DOHH2 (cell line): ENCODE measurements at regions not wholly inside any gene's neighbourhood (a gene's known extent, or its start where the extent isn't known, plus 50 kb on each side); places are given as distances from the start of the nearest gene placed in this dataset.

Source experiments
- H3F3A ChIP-seq: fragments of 200-600 bp; sonication (generic), shearing (Covaris generic); 2 replicates; pipeline ENCODE4 v1.6.0; 2016; ENCODE audit warnings: antibody characterized with exemption, mild to moderate bottlenecking; ENCODE audit not compliant: control insufficient read depth, insufficient read depth
- H3K27ac ChIP-seq: fragments of 200-600 bp; sonication (generic); 2 replicates; pipeline ENCODE4 v1.5.1; 2014; ENCODE audit warnings: low read depth, mild to moderate bottlenecking, low read length, moderate library complexity
- H3K27me3 ChIP-seq: fragments of 200-600 bp; sonication (generic); 2 replicates; pipeline ENCODE4 v1.6.1; 2014; ENCODE audit warnings: mild to moderate bottlenecking, low read length, mixed read lengths; ENCODE audit not compliant: control insufficient read depth
- H3K36me3 ChIP-seq: fragments of 200-600 bp; sonication (generic); 2 replicates; pipeline ENCODE4 v1.6.1; 2014; ENCODE audit warnings: mild to moderate bottlenecking, low read length, moderate library complexity, mixed read lengths; ENCODE audit not compliant: control insufficient read depth
- H3K4me1 ChIP-seq: fragments of 200-600 bp; sonication (generic); 2 replicates; pipeline ENCODE4 v1.6.1; 2014; ENCODE audit warnings: mild to moderate bottlenecking, low read length, mixed read lengths; ENCODE audit not compliant: control insufficient read depth
- H3K4me2 ChIP-seq: fragments of 200-600 bp; sonication (generic); 2 replicates; pipeline ENCODE4 v1.6.0; 2014; ENCODE audit warnings: mild to moderate bottlenecking, low read length, moderate library complexity
- H3K4me3 ChIP-seq: fragments of 200-600 bp; sonication (generic); 2 replicates; pipeline ENCODE4 v1.5.1; 2014; ENCODE audit warnings: mild to moderate bottlenecking, low read length, mixed read lengths
- H3K79me2 ChIP-seq: fragments of 200-600 bp; sonication (generic); 2 replicates; pipeline ENCODE4 v1.6.1; 2014; ENCODE audit warnings: mild to moderate bottlenecking, low read length, mixed read lengths; ENCODE audit not compliant: control insufficient read depth
- H3K9me2 ChIP-seq: fragments of 200-600 bp; sonication (generic); replicated peaks from 2 replicates; pipeline ENCODE4 v1.6.1; 2014; ENCODE audit warnings: mild to moderate bottlenecking, low read length, mixed read lengths; ENCODE audit not compliant: control insufficient read depth
- H3K9me3 ChIP-seq: fragments of 200-600 bp; sonication (generic); 2 replicates; pipeline ENCODE4 v1.6.1; 2014; ENCODE audit warnings: antibody characterized with exemption, low read length, mixed read lengths; ENCODE audit not compliant: control insufficient read depth, insufficient read depth
- H4K20me1 ChIP-seq: fragments of 200-600 bp; sonication (generic); 2 replicates; pipeline ENCODE4 v1.6.0; 2014; ENCODE audit warnings: low read depth, mild to moderate bottlenecking, antibody characterized with exemption, low read length, moderate library complexity; ENCODE audit not compliant: control insufficient read depth, insufficient read depth
- CTCF ChIP-seq: fragments of 200-600 bp; sonication (generic); IDR thresholded peaks from one replicate; pipeline ENCODE4 v1.5.1; 2014; ENCODE audit warnings: antibody characterized with exemption, mild to moderate bottlenecking, low read depth, low read length; ENCODE audit not compliant: poor library complexity, severe bottlenecking
- EZH2phosphoT487 ChIP-seq: fragments of 200-600 bp; sonication (generic); IDR thresholded peaks from 2 replicates; pipeline ENCODE4 v1.6.1; 2017; ENCODE audit warnings: borderline replicate concordance, mild to moderate bottlenecking, antibody characterized with exemption, low read length, moderate library complexity, mixed read lengths

DNA sequence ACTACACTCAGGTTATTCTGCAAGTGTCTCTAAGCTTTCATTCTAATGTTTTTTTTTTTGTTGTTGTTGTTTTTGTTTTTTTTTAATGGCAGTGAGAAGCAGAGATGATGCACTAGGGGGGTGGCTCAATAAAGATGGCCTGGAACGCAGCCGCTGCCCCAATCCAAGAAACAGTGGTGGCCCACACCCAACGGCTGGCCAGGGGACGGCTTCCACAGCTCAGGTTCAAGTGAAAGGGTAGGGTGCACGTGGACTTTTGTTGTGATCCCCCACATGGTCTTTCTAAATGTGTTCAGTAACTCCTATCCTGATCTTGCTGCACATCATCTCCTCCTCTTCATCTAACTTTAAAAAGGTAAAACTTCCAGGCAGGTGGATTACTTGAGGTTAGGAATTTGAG lies 190.1 kb downstream of the NDUFA10 start:
- Histone ChIP-seq H3K36me3 (no peaks in the 10 kb centered on the region), H3K27me3 (no peaks in the 10 kb centered on the region), H3K4me1 (no peaks in the 10 kb centered on the region), H3K79me2 (no peaks in the 10 kb centered on the region), H3K4me2 (no peak overlapping the region), H3K4me3 (no peak overlapping the region), H3K27ac (no peak overlapping the region), H4K20me1 (no peaks in the 10 kb centered on the region), H3K9me2 (no peaks in the 10 kb centered on the region), H3F3A (no peaks in the 10 kb centered on the region), H3K9me3 (peaks cover 3% of the 10 kb centered on the region; the same call in 1 of the 2 replicates)
- TF ChIP-seq CTCF: no peak
- TF ChIP-seq EZH2phosphoT487: no peak

- no peaks in the 10 kb centered on the region for H3K79me2 ChIP-seq
- no peaks in the 10 kb centered on the region for H4K20me1 ChIP-seq
- no peaks in the 10 kb centered on the region for H3K4me1 ChIP-seq
- H3K4me2 ChIP-seq: no peak overlapping the region
- no peaks in the 10 kb centered on the region for H3F3A ChIP-seq
- H3K9me2 ChIP-seq: no peaks in the 10 kb centered on the region
- H3K36me3 ChIP-seq: no peaks in the 10 kb centered on the region
- no peak for TF ChIP-seq CTCF
- no peak for TF ChIP-seq EZH2phosphoT487
- no peak overlapping the region for H3K4me3 ChIP-seq
- peaks cover 3% of the 10 kb centered on the region; the same call in 1 of the 2 replicates for H3K9me3 ChIP-seq
- no peaks in the 10 kb centered on the region for H3K27me3 ChIP-seq
- no peak overlapping the region for H3K27ac ChIP-seq
Measured at GRCh38 chr2:239834143-239834542, 191.0 kb downstream of the NDUFA10 start.

DNA sequence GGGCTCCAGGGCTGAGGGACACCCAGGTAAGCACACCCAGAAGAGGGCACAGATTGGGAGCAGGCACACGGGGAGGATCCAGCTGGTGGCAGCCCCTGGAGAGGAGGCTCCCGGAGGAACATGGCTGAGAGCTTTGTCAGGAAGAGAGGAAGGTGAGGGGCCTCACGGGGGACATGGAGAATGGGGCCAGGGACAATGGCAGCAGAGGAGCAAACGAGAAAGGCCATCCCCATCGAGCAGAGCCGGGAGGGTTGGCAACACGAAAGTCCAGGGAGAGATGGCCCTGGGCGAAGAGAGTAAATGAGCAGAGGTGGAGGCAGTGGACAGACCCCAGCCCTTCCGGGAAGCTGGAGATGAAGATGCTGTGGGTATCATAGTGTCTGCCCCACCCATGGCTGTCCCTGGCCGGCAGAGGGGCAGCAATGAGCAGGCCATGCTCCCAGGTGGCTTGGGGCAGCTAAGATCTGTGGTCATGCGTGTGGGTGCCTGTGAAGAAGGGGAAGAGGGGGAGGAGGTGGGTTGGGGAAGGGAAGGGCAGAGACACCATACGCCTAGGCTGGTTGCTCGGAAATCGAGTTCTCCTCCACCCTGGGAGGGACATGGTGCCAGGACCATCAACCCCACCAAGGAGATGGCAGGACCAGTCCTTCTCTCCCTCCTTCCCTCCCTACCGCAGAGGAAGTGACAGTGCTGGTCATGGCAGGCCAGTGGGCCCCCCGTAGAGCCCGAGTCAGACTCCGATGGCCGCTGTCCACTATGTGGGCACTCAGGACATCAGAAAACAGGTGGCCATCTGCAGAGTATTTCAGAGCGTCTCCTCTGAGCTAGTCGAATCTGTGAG lies 191.7 kb downstream of the NDUFA10 start:
- Histone ChIP-seq H3K36me3 (no peaks in the 10 kb centered on the region), H3K9me3 (peaks cover 3% of the 10 kb centered on the region; the same call in 1 of the 2 replicates), H3K27me3 (no peaks in the 10 kb centered on the region), H3K4me1 (no peaks in the 10 kb centered on the region), H4K20me1 (no peaks in the 10 kb centered on the region), H3K79me2 (no peaks in the 10 kb centered on the region), H3K4me2 (no peak overlapping the region), H3K9me2 (no peaks in the 10 kb centered on the region), H3K27ac (no peak overlapping the region), H3K4me3 (no peak overlapping the region), H3F3A (no peaks in the 10 kb centered on the region)
- no peak for TF ChIP-seq EZH2phosphoT487
- no peak for TF ChIP-seq CTCF
